ENCODE measurements at regions not wholly inside any gene's neighbourhood (a gene's known extent, or its start where the extent isn't known, plus 50 kb on each side); places are given as distances from the start of the nearest gene placed in this dataset.
"Not testable (repeated sequence)": the region's sequence is repeated elsewhere in the genome, so short reads cannot be mapped to it uniquely, and the experiment has no call there.

- no peaks in the 10 kb centered on the region for H3K4me1 Mint-ChIP-seq (ENCODE audit: low read depth)
- POLR2A ChIA-PET, result no interaction called here
- no peak for DNase-seq
- H3K27ac Mint-ChIP-seq, result no peak overlapping the region
- ATAC-seq, result no peak
- H3K36me3 Mint-ChIP-seq (ENCODE audit: low read depth), result no peaks in the 10 kb centered on the region
- H3K4me3 Mint-ChIP-seq, result no peak overlapping the region
- H3K27me3 Mint-ChIP-seq (ENCODE audit: low read depth), result no peaks in the 10 kb centered on the region
- no peaks in the 10 kb centered on the region for H3K9me3 Mint-ChIP-seq (ENCODE audit: insufficient read depth)
- CTCF ChIA-PET, result no interaction called here
These were observed 1037.4 kb upstream of the GJE1 start for GRCh38 chr6:141095308-141095707.

GRCh38 chr6:141088171-141088570 is 1044.6 kb upstream of the GJE1 start:
- Mint-ChIP-seq H3K27me3 (ENCODE audit: low read depth) (no peaks in the 10 kb centered on the region), H3K27ac (no peak overlapping the region), H3K4me3 (no peak overlapping the region), H3K36me3 (ENCODE audit: low read depth) (no peaks in the 10 kb centered on the region), H3K4me1 (ENCODE audit: low read depth) (no peaks in the 10 kb centered on the region), H3K9me3 (ENCODE audit: insufficient read depth) (no peaks in the 10 kb centered on the region)
- POLR2A ChIA-PET, result no interaction called here
- DNase-seq (no peak), ATAC-seq (no peak)
- CTCF ChIA-PET, result no interaction called here

- CTCF ChIA-PET, result no interaction called here
- no peaks in the 10 kb centered on the region for H3K9me3 Mint-ChIP-seq (ENCODE audit: insufficient read depth)
- DNase-seq (no peak), ATAC-seq (no peak)
- no peaks in the 10 kb centered on the region for H3K4me1 Mint-ChIP-seq (ENCODE audit: low read depth)
- H3K27me3 Mint-ChIP-seq (ENCODE audit: low read depth), result no peaks in the 10 kb centered on the region
- no peak overlapping the region for H3K4me3 Mint-ChIP-seq
- H3K36me3 Mint-ChIP-seq (ENCODE audit: low read depth), result no peaks in the 10 kb centered on the region
- POLR2A ChIA-PET, result no interaction called here
- no peak overlapping the region for H3K27ac Mint-ChIP-seq
These were observed 1055.1 kb upstream of the GJE1 start for GRCh38 chr6:141077355-141078333.

GRCh38 chr6:141057761-141058160 is 1075.0 kb upstream of the GJE1 start:
- CTCF ChIA-PET, result no interaction called here
- POLR2A ChIA-PET, result no interaction called here

GRCh38 chr6:141056945-141057625 is 1075.6 kb upstream of the GJE1 start:
- H3K27ac Mint-ChIP-seq, result no peak overlapping the region
- ChIA-PET CTCF (no interaction called here), POLR2A (no interaction called here)
- DNase-seq (no peak), ATAC-seq (no peak)
- no peak overlapping the region for H3K4me3 Mint-ChIP-seq
- H3K36me3 Mint-ChIP-seq (ENCODE audit: low read depth), result no peaks in the 10 kb centered on the region
- no peaks in the 10 kb centered on the region for H3K27me3 Mint-ChIP-seq (ENCODE audit: low read depth)
- no peaks in the 10 kb centered on the region for H3K4me1 Mint-ChIP-seq (ENCODE audit: low read depth)
- no peaks in the 10 kb centered on the region for H3K9me3 Mint-ChIP-seq (ENCODE audit: insufficient read depth)

More at GRCh38 chr6:141057761-141058160, 1075.0 kb upstream of the GJE1 start:
- Mint-ChIP-seq H3K4me3 (no peak overlapping the region), H3K9me3 (ENCODE audit: insufficient read depth) (no peaks in the 10 kb centered on the region), H3K27ac (no peak overlapping the region), H3K4me1 (ENCODE audit: low read depth) (no peaks in the 10 kb centered on the region), H3K27me3 (ENCODE audit: low read depth) (no peaks in the 10 kb centered on the region), H3K36me3 (ENCODE audit: low read depth) (no peaks in the 10 kb centered on the region)
- DNase-seq, result no peak
- no peak for ATAC-seq

- no peaks in the 10 kb centered on the region for H3K27me3 Mint-ChIP-seq (ENCODE audit: low read depth)
- ChIA-PET POLR2A (no interaction called here), CTCF (no interaction called here)
- no peak overlapping the region for H3K27ac Mint-ChIP-seq
- DNase-seq, result no peak
- ATAC-seq, result no peak
- H3K4me1 Mint-ChIP-seq (ENCODE audit: low read depth), result no peaks in the 10 kb centered on the region
- no peaks in the 10 kb centered on the region for H3K9me3 Mint-ChIP-seq (ENCODE audit: insufficient read depth)
- no peak overlapping the region for H3K4me3 Mint-ChIP-seq
- H3K36me3 Mint-ChIP-seq (ENCODE audit: low read depth), result no peaks in the 10 kb centered on the region
These were observed 1082.3 kb upstream of the GJE1 start for GRCh38 chr6:141050471-141050870.

- no peak overlapping the region for H3K4me3 Mint-ChIP-seq
- ChIA-PET POLR2A (no interaction called here), CTCF (no interaction called here)
- ATAC-seq, result no peak
- no peak overlapping the region for H3K27ac Mint-ChIP-seq
- H3K4me1 Mint-ChIP-seq (ENCODE audit: low read depth), result no peaks in the 10 kb centered on the region
- H3K27me3 Mint-ChIP-seq (ENCODE audit: low read depth), result no peaks in the 10 kb centered on the region
- no peak for DNase-seq
- H3K9me3 Mint-ChIP-seq (ENCODE audit: insufficient read depth), result no peaks in the 10 kb centered on the region
- no peaks in the 10 kb centered on the region for H3K36me3 Mint-ChIP-seq (ENCODE audit: low read depth)
These were observed 1084.3 kb upstream of the GJE1 start for GRCh38 chr6:141048451-141048850.

GRCh38 chr6:141046496-141046895 is 1086.2 kb upstream of the GJE1 start:
- H3K27me3 Mint-ChIP-seq (ENCODE audit: low read depth); H3K4me3 Mint-ChIP-seq; ATAC-seq; H3K36me3 Mint-ChIP-seq (ENCODE audit: low read depth); CTCF ChIA-PET; H3K9me3 Mint-ChIP-seq (ENCODE audit: insufficient read depth); POLR2A ChIA-PET; H3K4me1 Mint-ChIP-seq (ENCODE audit: low read depth); H3K27ac Mint-ChIP-seq; DNase-seq: not testable (repeated sequence)

GRCh38 chr6:141041596-141042087 is 1091.1 kb upstream of the GJE1 start:
- Mint-ChIP-seq H3K36me3 (ENCODE audit: low read depth) (no peaks in the 10 kb centered on the region), H3K27ac (no peak overlapping the region), H3K9me3 (ENCODE audit: insufficient read depth) (no peaks in the 10 kb centered on the region), H3K4me3 (no peak overlapping the region), H3K4me1 (ENCODE audit: low read depth) (no peaks in the 10 kb centered on the region), H3K27me3 (ENCODE audit: low read depth) (no peaks in the 10 kb centered on the region)
- POLR2A ChIA-PET, result no interaction called here
- DNase-seq, result no peak
- CTCF ChIA-PET, result no interaction called here
- ATAC-seq, result no peak

- H3K9me3 Mint-ChIP-seq (ENCODE audit: insufficient read depth), result no peaks in the 10 kb centered on the region
- no peaks in the 10 kb centered on the region for H3K27me3 Mint-ChIP-seq (ENCODE audit: low read depth)
- ChIA-PET CTCF (no interaction called here), POLR2A (no interaction called here)
- ATAC-seq (no peak), DNase-seq (no peak)
- H3K4me3 Mint-ChIP-seq, result no peak overlapping the region
- no peak overlapping the region for H3K27ac Mint-ChIP-seq
- H3K4me1 Mint-ChIP-seq (ENCODE audit: low read depth), result no peaks in the 10 kb centered on the region
- H3K36me3 Mint-ChIP-seq (ENCODE audit: low read depth), result no peaks in the 10 kb centered on the region
These were observed 1097.2 kb upstream of the GJE1 start for GRCh38 chr6:141035312-141036200.

GRCh38 chr6:141033101-141033500 is 1099.6 kb upstream of the GJE1 start:
- Mint-ChIP-seq H3K27ac (no peak overlapping the region), H3K4me1 (ENCODE audit: low read depth) (no peaks in the 10 kb centered on the region), H3K27me3 (ENCODE audit: low read depth) (no peaks in the 10 kb centered on the region), H3K9me3 (ENCODE audit: insufficient read depth) (no peaks in the 10 kb centered on the region), H3K36me3 (ENCODE audit: low read depth) (no peaks in the 10 kb centered on the region), H3K4me3 (no peak overlapping the region)
- POLR2A ChIA-PET, result no interaction called here
- CTCF ChIA-PET, result no interaction called here
- DNase-seq (no peak), ATAC-seq (no peak)

- no peaks in the 10 kb centered on the region for H3K36me3 Mint-ChIP-seq (ENCODE audit: low read depth)
- POLR2A ChIA-PET, result no interaction called here
- no peaks in the 10 kb centered on the region for H3K9me3 Mint-ChIP-seq (ENCODE audit: insufficient read depth)
- no peaks in the 10 kb centered on the region for H3K4me1 Mint-ChIP-seq (ENCODE audit: low read depth)
- ATAC-seq, result no peak
- H3K4me3 Mint-ChIP-seq, result no peak overlapping the region
- H3K27ac Mint-ChIP-seq, result no peak overlapping the region
- DNase-seq, result no peak
- CTCF ChIA-PET, result interaction anchor here (0.6 kb wide), 1 partner anchor 1129 kb away, joined by 5 read pairs; no protein-coding TSS in a partner anchor
- H3K27me3 Mint-ChIP-seq (ENCODE audit: low read depth), result no peaks in the 10 kb centered on the region
These were observed 1102.8 kb upstream of the GJE1 start for GRCh38 chr6:141029908-141030307.

All from activated CD8-positive, alpha-beta T cell treated with anti-CD3 and anti-CD28 coated beads, Interleukin-2, amount 10 ng/mL, durations not matched to agents 7 days and 5 days (primary cell).